Upper lobe of right lung (tissue), 1 donor: ENCODE measurements at regions not wholly inside any gene's neighbourhood (a gene's known extent, or its start where the extent isn't known, plus 50 kb on each side); places are given as distances from the start of the nearest gene placed in this dataset.

Experiments used
- ATAC-seq: fragments of 200-7000 bp; cut with Tn5 transposase; one replicate; pipeline ENCODE4 v1.9.1; 2020; ENCODE audit warnings: mild to moderate bottlenecking, moderate library complexity
- DNase-seq: peaks from one replicate; pipeline ENCODE4 v3.0.0-alpha.2; 2020
- H3K27ac ChIP-seq: fragments of 200-600 bp; one replicate; pipeline ENCODE4 v1.8.0; 2022
- H3K27me3 ChIP-seq: fragments of 200-600 bp; one replicate; pipeline ENCODE4 v1.8.0; 2022; ENCODE audit warnings: mild to moderate bottlenecking
- H3K36me3 ChIP-seq: fragments of 200-600 bp; one replicate; pipeline ENCODE4 v1.8.0; 2022
- H3K4me1 ChIP-seq: fragments of 200-600 bp; one replicate; pipeline ENCODE4 v1.8.0; 2022
- H3K4me3 ChIP-seq: fragments of 200-600 bp; one replicate; pipeline ENCODE4 v1.8.0; 2022; ENCODE audit warnings: mild to moderate bottlenecking
- H3K9me3 ChIP-seq: fragments of 200-600 bp; one replicate; pipeline ENCODE4 v1.8.0; 2022
- CTCF ChIP-seq: fragments of 200-600 bp; IDR thresholded peaks from one replicate; pipeline ENCODE4 v1.8.0; 2022; ENCODE audit warnings: antibody characterized with exemption
- intact Hi-C: fragments of 100-400 bp; cut with DNase I; formaldehyde crosslinking; loops from one replicate; pipeline ENCODE4 v1.11.0; 2022
- donor health status: DM: no; HTN: yes; CAD: no; lungs with severe emphysema.

DNA sequence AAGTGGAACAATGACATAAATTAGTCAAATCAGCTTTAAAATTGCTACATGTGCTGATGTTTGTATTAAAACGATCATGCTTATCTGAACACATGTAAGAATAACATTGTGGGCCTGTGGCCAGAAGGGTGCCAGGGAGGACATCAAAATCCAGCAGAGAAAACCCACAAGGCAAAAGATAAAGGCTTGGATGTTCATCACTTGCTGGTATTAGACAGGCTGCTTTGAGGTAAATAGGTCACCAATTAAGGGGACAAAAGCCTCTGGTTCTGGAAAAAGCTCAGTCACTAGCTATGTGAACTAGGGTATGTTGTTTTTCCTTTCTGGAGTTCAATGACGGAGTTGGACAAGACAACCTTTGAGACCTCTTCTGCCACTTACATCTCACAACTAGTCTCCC, 74.4 kb upstream of the TMEM108 start:
- TF ChIP-seq CTCF: no peak
- no peaks in the 10 kb centered on the region for H3K9me3 ChIP-seq
- no peaks in the 10 kb centered on the region for H3K27me3 ChIP-seq
- no peaks in the 10 kb centered on the region for H3K4me1 ChIP-seq
- intact Hi-C loops: no loop called here
- no peak overlapping the region for H3K4me3 ChIP-seq
- no peaks in the 10 kb centered on the region for H3K36me3 ChIP-seq
- DNase-seq (no peak), ATAC-seq (no peak)
- no peak overlapping the region for H3K27ac ChIP-seq

DNA sequence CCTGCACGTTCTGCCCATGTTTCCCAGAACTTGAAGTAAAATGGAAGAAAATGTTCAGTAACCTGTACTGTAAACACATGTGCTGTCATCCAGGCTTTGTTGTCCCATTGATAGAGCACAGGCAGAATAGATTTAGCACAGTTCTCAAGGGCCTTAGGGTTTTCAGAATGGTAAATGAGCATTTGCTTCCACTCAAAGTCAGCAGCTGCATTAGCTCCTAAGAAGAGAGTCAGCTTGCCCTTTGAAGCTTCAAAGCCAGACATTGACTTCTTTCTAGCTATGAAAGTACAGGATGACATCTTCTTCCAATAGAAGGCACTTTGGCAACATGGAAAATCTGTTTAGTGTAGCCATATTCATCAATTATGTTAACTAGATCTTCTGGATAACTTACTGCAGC, 76.2 kb upstream of the TMEM108 start:
- TF ChIP-seq CTCF: no peak
- no peaks in the 10 kb centered on the region for H3K27me3 ChIP-seq
- no peaks in the 10 kb centered on the region for H3K36me3 ChIP-seq
- no peaks in the 10 kb centered on the region for H3K9me3 ChIP-seq
- H3K27ac ChIP-seq: no peak overlapping the region
- intact Hi-C loops: no loop called here
- DNase-seq: no peak
- ATAC-seq: no peak
- H3K4me3 ChIP-seq: no peak overlapping the region
- no peaks in the 10 kb centered on the region for H3K4me1 ChIP-seq

- DNase-seq: no peak
- Histone ChIP-seq H3K9me3 (no peaks in the 10 kb centered on the region), H3K27ac (no peak overlapping the region), H3K4me3 (no peak overlapping the region), H3K4me1 (no peaks in the 10 kb centered on the region), H3K27me3 (no peaks in the 10 kb centered on the region), H3K36me3 (no peaks in the 10 kb centered on the region)
- ATAC-seq: no peak
- intact Hi-C loops: no loop called here
- no peak for TF ChIP-seq CTCF
Measured at GRCh38 chr3:132953683-132954082, 84.5 kb upstream of the TMEM108 start.

DNA sequence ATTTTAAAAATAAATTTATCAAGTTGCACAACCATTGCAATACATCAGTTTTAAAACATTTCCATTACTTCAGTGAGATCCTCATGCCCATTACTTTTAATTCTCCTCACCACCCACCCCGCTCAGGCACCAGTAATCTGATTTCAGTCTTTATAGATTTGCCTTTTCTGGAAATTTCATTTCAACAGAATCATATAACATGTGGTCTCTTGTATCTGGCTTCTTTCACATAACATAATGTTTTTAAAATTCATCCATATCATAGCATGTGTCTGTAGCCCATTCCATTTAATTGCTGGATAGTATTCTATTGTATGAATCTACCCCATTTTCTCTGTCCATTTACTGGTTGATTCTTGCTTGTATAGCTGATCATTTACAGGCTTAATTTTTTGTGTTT, 110.3 kb upstream of the TMEM108 start:
- H3K4me3 ChIP-seq: no peak overlapping the region
- TF ChIP-seq CTCF: no peak
- no peaks in the 10 kb centered on the region for H3K36me3 ChIP-seq
- no peaks in the 10 kb centered on the region for H3K9me3 ChIP-seq
- intact Hi-C loops: no loop called here
- DNase-seq: no peak
- ATAC-seq: no peak
- no peaks in the 10 kb centered on the region for H3K4me1 ChIP-seq
- H3K27ac ChIP-seq: no peak overlapping the region
- H3K27me3 ChIP-seq: no peaks in the 10 kb centered on the region

GRCh38 chr3:132926098-132926497, 112.1 kb upstream of the TMEM108 start:
- DNase-seq: no peak
- Histone ChIP-seq H3K4me3 (no peak overlapping the region), H3K27ac (no peak overlapping the region), H3K4me1 (no peaks in the 10 kb centered on the region), H3K36me3 (no peaks in the 10 kb centered on the region), H3K9me3 (no peaks in the 10 kb centered on the region), H3K27me3 (no peaks in the 10 kb centered on the region)
- intact Hi-C loops: no loop called here
- no peak for TF ChIP-seq CTCF
- ATAC-seq: no peak

DNA sequence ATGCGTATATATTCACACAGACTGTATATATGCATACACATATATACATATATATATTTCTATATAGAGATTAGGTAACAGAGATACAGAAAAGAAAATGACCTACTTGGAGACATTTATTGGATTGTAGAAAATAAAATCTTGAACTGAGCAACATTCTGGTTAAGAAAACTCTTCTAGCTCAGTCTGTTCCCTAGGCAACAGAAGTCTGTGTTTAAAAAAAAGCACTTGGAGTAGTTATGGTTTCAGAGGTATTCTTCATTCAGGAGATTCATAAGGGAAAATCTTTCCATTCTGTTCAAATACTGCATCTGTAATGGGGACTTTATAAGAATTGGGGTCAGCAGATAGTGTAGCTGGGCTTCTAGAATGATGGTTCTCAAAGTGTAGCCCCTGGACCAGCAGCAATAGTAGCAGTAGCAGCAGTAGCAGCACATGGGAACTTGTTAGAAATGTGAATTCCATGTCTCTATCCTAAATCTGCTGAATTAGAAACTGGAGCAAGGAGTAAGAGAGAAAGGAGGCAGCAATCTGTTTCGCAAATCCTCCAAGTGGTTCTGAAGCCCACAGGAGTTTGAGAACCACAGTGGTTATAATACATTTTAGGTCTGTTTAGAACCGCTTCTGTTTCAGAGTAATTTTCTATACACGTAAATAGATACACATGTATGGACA, 112.8 kb upstream of the TMEM108 start:
- no peak for TF ChIP-seq CTCF
- no peak for ATAC-seq
- Histone ChIP-seq H3K4me1 (no peaks in the 10 kb centered on the region), H3K27me3 (no peaks in the 10 kb centered on the region), H3K36me3 (no peaks in the 10 kb centered on the region), H3K9me3 (no peaks in the 10 kb centered on the region), H3K4me3 (no peak overlapping the region), H3K27ac (no peak overlapping the region)
- intact Hi-C loops: no loop called here
- DNase-seq: no peak
